Natural killer cell (primary cell): ENCODE measurements at regions not wholly inside any gene's neighbourhood (a gene's known extent, or its start where the extent isn't known, plus 50 kb on each side); places are given as distances from the start of the nearest gene placed in this dataset.

Source experiments
- ATAC-seq, 3 donors: fragments of 150-1000 bp in 2 of 3; fragments of 200-7000 bp in 1 of 3; cut with Tn5 transposase; 1 replicate in 1 of 3; 2 replicates in 2 of 3; pipeline ENCODE4 v1.10.0; 2021; ENCODE audit warnings: mild to moderate bottlenecking in 2 of 3, moderate library complexity in 2 of 3
- DNase-seq, 2 donors: peaks; one replicate each; pipeline versions ENCODE4 v3.0.0 to v3.0.0-alpha.2; 2013 to 2021; ENCODE audit warnings: mixed read lengths in 1 of 2
- H3K27ac ChIP-seq: one replicate; pipeline ENCODE4 v1.5.1; 2013; ENCODE audit warnings: mild to moderate bottlenecking, low read length
- H3K27me3 ChIP-seq: one replicate; pipeline ENCODE4 v1.6.1; 2013; ENCODE audit warnings: low read length; ENCODE audit not compliant: control insufficient read depth, insufficient read depth
- H3K36me3 ChIP-seq: one replicate; pipeline ENCODE4 v1.6.1; 2013; ENCODE audit warnings: low read length; ENCODE audit not compliant: control insufficient read depth, insufficient read depth
- H3K4me1 ChIP-seq: one replicate; pipeline ENCODE4 v1.6.1; 2013; ENCODE audit warnings: low read length; ENCODE audit not compliant: control insufficient read depth, insufficient read depth
- H3K4me3 ChIP-seq: one replicate; pipeline ENCODE4 v1.5.1; 2013; ENCODE audit warnings: low read length
- H3K9me3 ChIP-seq: one replicate; pipeline ENCODE4 v1.6.1; 2013; ENCODE audit warnings: low read length; ENCODE audit not compliant: control insufficient read depth, insufficient read depth
- H3K27ac Mint-ChIP-seq, 2 donors: one replicate each; pipeline ENCODE4 v1.8.0; 2022; ENCODE audit warnings: mild to moderate bottlenecking in 2 of 2, mixed read lengths in 2 of 2, moderate library complexity in 1 of 2
- H3K27me3 Mint-ChIP-seq, 2 donors: one replicate each; pipeline ENCODE4 v1.8.0; 2022; ENCODE audit warnings: low read depth in 2 of 2, mixed read lengths in 2 of 2
- H3K36me3 Mint-ChIP-seq: one replicate; pipeline ENCODE4 v1.8.0; 2022; ENCODE audit warnings: mixed read lengths
- H3K4me1 Mint-ChIP-seq, 2 donors: one replicate each; pipeline ENCODE4 v1.8.0; 2022; ENCODE audit warnings: mixed read lengths in 2 of 2
- H3K4me3 Mint-ChIP-seq: one replicate; pipeline ENCODE4 v1.8.0; 2022; ENCODE audit warnings: mild to moderate bottlenecking, moderate library complexity, mixed read lengths
- H3K9me3 Mint-ChIP-seq, 2 donors: one replicate each; pipeline ENCODE4 v1.8.0; 2022; ENCODE audit warnings: mixed read lengths in 2 of 2
- WGBS: methylation state at CpG from one replicate; pipeline ENCODE4 v1.1.7; 2013; ENCODE audit warnings: missing lambda C conversion rate; ENCODE audit not compliant: insufficient coverage; 5-methylcytosine and 5-hydroxymethylcytosine counted together
- intact Hi-C: fragments of 100-400 bp; cut with micrococcal nuclease; formaldehyde crosslinking; loops from one replicate; pipeline ENCODE4 v1.14.2; 2022
- TF ChIP-seq, protein P1 (sequence below): fragments of 200-600 bp; IDR thresholded peaks from one replicate; pipeline ENCODE4 v1.8.0; 2022; ENCODE audit warnings: antibody characterized with exemption

DNA sequence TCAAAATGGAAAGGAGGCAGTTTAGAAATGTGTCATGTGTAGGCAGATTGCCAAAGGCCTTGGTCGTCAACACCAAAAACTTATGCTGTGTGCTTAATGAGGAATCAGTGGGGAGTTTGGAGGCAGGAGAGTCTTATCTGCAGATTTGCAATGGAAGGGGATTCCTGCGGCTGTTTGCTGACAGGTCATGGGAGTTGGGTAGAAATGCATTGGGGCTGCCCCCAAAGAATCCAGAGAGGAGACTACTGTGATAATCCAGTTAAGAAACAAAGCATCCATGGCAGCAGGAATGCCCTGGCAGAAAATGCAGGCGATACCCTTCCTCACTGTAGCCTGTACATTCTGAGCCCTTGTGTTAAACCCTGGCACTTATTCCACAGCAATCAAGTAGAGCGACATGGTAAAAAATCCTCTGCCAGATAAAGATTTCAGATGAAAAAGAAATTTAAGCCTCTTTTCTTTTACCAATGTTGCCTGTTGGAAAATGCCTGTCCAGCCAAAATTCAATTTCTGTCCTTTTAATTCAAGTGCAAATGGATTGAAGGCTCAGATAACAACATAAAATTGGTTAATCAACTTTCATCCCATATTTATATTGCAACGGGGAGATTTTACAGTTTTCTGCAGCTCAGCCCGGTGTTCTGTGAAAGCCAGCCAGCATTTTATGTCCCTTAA, 491.0 kb upstream of the CDH5 start:
- Histone ChIP-seq H3K4me1 (no peaks in the 10 kb centered on the region), H3K27ac (no peak overlapping the region), H3K36me3 (no peaks in the 10 kb centered on the region), H3K4me3 (no peak overlapping the region), H3K9me3 (no peaks in the 10 kb centered on the region), H3K27me3 (no peaks in the 10 kb centered on the region)
- H3K4me1 Mint-ChIP-seq, result no peaks in the 10 kb centered on the region
- intact Hi-C loops, result no loop called here
- no peaks in the 10 kb centered on the region for H3K9me3 Mint-ChIP-seq
- no peak overlapping the region for H3K27ac Mint-ChIP-seq
- WGBS, result 86% methylated on average over 6 of the region's 6 CpGs
- no peak overlapping the region for H3K4me3 Mint-ChIP-seq
- no peak for ATAC-seq
- peaks cover 3 to 8% of the 10 kb centered on the region in 2 donors for H3K27me3 Mint-ChIP-seq
- H3K36me3 Mint-ChIP-seq, result no peaks in the 10 kb centered on the region
- TF ChIP-seq, protein P1, sequence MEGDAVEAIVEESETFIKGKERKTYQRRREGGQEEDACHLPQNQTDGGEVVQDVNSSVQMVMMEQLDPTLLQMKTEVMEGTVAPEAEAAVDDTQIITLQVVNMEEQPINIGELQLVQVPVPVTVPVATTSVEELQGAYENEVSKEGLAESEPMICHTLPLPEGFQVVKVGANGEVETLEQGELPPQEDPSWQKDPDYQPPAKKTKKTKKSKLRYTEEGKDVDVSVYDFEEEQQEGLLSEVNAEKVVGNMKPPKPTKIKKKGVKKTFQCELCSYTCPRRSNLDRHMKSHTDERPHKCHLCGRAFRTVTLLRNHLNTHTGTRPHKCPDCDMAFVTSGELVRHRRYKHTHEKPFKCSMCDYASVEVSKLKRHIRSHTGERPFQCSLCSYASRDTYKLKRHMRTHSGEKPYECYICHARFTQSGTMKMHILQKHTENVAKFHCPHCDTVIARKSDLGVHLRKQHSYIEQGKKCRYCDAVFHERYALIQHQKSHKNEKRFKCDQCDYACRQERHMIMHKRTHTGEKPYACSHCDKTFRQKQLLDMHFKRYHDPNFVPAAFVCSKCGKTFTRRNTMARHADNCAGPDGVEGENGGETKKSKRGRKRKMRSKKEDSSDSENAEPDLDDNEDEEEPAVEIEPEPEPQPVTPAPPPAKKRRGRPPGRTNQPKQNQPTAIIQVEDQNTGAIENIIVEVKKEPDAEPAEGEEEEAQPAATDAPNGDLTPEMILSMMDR, result no peak
- no peak for DNase-seq

DNA sequence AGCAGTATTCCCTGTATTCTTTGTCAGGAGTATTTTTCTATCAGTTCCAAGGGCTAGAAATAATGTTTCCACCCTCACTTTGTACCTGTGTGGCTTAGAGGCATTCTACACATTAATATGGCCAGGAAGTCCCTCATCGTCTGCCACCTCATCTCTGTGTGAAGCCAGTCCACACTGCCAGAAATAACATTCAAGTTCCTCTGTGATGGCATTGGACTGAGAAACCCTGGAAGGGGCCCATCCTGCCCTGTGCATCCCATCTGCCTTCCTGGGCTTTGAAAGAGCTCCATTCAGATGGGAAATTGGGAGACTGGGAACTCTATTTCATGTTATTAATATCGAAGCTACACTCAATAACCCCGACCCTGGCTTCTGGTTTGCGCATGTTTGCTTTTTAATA, 497.2 kb upstream of the CDH5 start:
- Histone ChIP-seq H3K36me3 (no peaks in the 10 kb centered on the region), H3K9me3 (no peaks in the 10 kb centered on the region), H3K4me3 (no peak overlapping the region), H3K4me1 (no peaks in the 10 kb centered on the region), H3K27ac (no peak overlapping the region), H3K27me3 (no peaks in the 10 kb centered on the region)
- Mint-ChIP-seq H3K4me1 (no peaks in the 10 kb centered on the region), H3K4me3 (no peak overlapping the region), H3K9me3 (no peaks in the 10 kb centered on the region), H3K27ac (no peak overlapping the region), H3K27me3 (peaks cover 0 to 5% of the 10 kb centered on the region in 2 donors), H3K36me3 (no peaks in the 10 kb centered on the region)
- 84% methylated on average over 4 of the region's 4 CpGs for WGBS
- intact Hi-C loops, result no loop called here
- TF ChIP-seq, protein P1, result no peak
- ATAC-seq (no peak), DNase-seq (no peak)

GRCh38 chr16:65867276-65867960, 499.1 kb upstream of the CDH5 start:
- H3K9me3 ChIP-seq, result no peaks in the 10 kb centered on the region

More at GRCh38 chr16:65867276-65867960, 499.1 kb upstream of the CDH5 start:
- Histone ChIP-seq H3K27me3 (no peaks in the 10 kb centered on the region), H3K4me1 (no peaks in the 10 kb centered on the region), H3K36me3 (no peaks in the 10 kb centered on the region), H3K4me3 (no peak overlapping the region), H3K27ac (no peak overlapping the region)
- H3K36me3 Mint-ChIP-seq, result no peaks in the 10 kb centered on the region
- TF ChIP-seq, protein P1, result no peak
- intact Hi-C loops, result no loop called here
- 68% methylated on average over 5 of the region's 6 CpGs for WGBS
- H3K9me3 Mint-ChIP-seq, result no peaks in the 10 kb centered on the region
- no peak overlapping the region for H3K27ac Mint-ChIP-seq
- peaks cover 0 to 6% of the 10 kb centered on the region in 2 donors for H3K27me3 Mint-ChIP-seq
- H3K4me1 Mint-ChIP-seq, result no peaks in the 10 kb centered on the region
- no peak overlapping the region for H3K4me3 Mint-ChIP-seq
- no peak for ATAC-seq
- DNase-seq, result no peak
